ENCODE measurements at regions not wholly inside any gene's neighbourhood (a gene's known extent, or its start where the extent isn't known, plus 50 kb on each side); places are given as distances from the start of the nearest gene placed in this dataset.

GRCh38 chr5:91487420-91487819 is 104.3 kb upstream of the ARRDC3 start:
- TF ChIP-seq SMC3 (conservative IDR thresholded peaks at IDR 0.05; ENCODE audit: poor library complexity) (no peak), REST (IDR thresholded peaks at IDR 0.05; ENCODE audit: borderline replicate concordance) (no peak), EP300 (conservative IDR thresholded peaks at IDR 0.05; ENCODE audit: poor library complexity, severe bottlenecking) (no peak), RAD21 (conservative IDR thresholded peaks at IDR 0.05) (no peak), CTCF (IDR thresholded peaks at IDR 0.05; ENCODE audit: poor library complexity, severe bottlenecking) (no peak), EZH2 (IDR thresholded peaks at IDR 0.05; ENCODE audit: borderline replicate concordance, insufficient read depth, low read length, poor library complexity, severe bottlenecking) (no peak), POLR2AphosphoS5 (IDR thresholded peaks at IDR 0.05) (no peak), TAF1 (IDR thresholded peaks at IDR 0.05; ENCODE audit: low read depth) (no peak), MXI1 (conservative IDR thresholded peaks at IDR 0.05; ENCODE audit: poor library complexity, severe bottlenecking) (no peak)
- Histone ChIP-seq H3F3A (ENCODE audit: insufficient read depth, low read length, poor library complexity, severe bottlenecking) (no peaks in the 10 kb centered on the region), H4K20me1 (ENCODE audit: insufficient read depth) (no peaks in the 10 kb centered on the region), H2AFZ (ENCODE audit: low read depth, low read length) (no peak overlapping the region), H3K4me2 (ENCODE audit: low read length) (no peak overlapping the region), H3K79me2 (replicated peaks; ENCODE audit: insufficient read depth, low read length) (no peaks in the 10 kb centered on the region), H3K9me2 (ENCODE audit: insufficient read depth, low read length) (no peaks in the 10 kb centered on the region), H3K9me3 (ENCODE audit: low read length) (peaks cover 4% of the 10 kb centered on the region), H3K9ac (ENCODE audit: low read length) (no peak overlapping the region), H3K27me3 (ENCODE audit: insufficient read depth, low read depth, low read length) (no peaks in the 10 kb centered on the region), H3K36me3 (ENCODE audit: insufficient read depth, low read length) (no peaks in the 10 kb centered on the region), H3K27ac (ENCODE audit: low read length) (no peak overlapping the region), H3K4me3 (ENCODE audit: low read length) (no peak overlapping the region)

- peaks cover 4% of the 10 kb centered on the region for H3K9me3 ChIP-seq (ENCODE audit: low read length)
- no peak for TF ChIP-seq EP300 (conservative IDR thresholded peaks at IDR 0.05; ENCODE audit: poor library complexity, severe bottlenecking)
- TF ChIP-seq MXI1 (conservative IDR thresholded peaks at IDR 0.05; ENCODE audit: poor library complexity, severe bottlenecking) = no peak
- no peak for TF ChIP-seq TAF1 (IDR thresholded peaks at IDR 0.05; ENCODE audit: low read depth)
- TF ChIP-seq EZH2 (IDR thresholded peaks at IDR 0.05; ENCODE audit: borderline replicate concordance, insufficient read depth, low read length, poor library complexity, severe bottlenecking) = no peak
- TF ChIP-seq REST (IDR thresholded peaks at IDR 0.05; ENCODE audit: borderline replicate concordance) = no peak
- no peak for TF ChIP-seq SMC3 (conservative IDR thresholded peaks at IDR 0.05; ENCODE audit: poor library complexity)
- no peak for TF ChIP-seq RAD21 (conservative IDR thresholded peaks at IDR 0.05)
- no peak for TF ChIP-seq CTCF (IDR thresholded peaks at IDR 0.05; ENCODE audit: poor library complexity, severe bottlenecking)
- TF ChIP-seq POLR2AphosphoS5 (IDR thresholded peaks at IDR 0.05) = no peak
- H3F3A ChIP-seq (ENCODE audit: insufficient read depth, low read length, poor library complexity, severe bottlenecking) = no peaks in the 10 kb centered on the region
- no peak overlapping the region for H3K4me3 ChIP-seq (ENCODE audit: low read length)
- no peak overlapping the region for H2AFZ ChIP-seq (ENCODE audit: low read depth, low read length)
- H3K9me2 ChIP-seq (ENCODE audit: insufficient read depth, low read length) = no peaks in the 10 kb centered on the region
- no peaks in the 10 kb centered on the region for H3K27me3 ChIP-seq (ENCODE audit: insufficient read depth, low read depth, low read length)
- no peaks in the 10 kb centered on the region for H4K20me1 ChIP-seq (ENCODE audit: insufficient read depth)
- H3K27ac ChIP-seq (ENCODE audit: low read length) = no peak overlapping the region
- H3K79me2 ChIP-seq (replicated peaks; ENCODE audit: insufficient read depth, low read length) = no peaks in the 10 kb centered on the region
- no peak overlapping the region for H3K4me2 ChIP-seq (ENCODE audit: low read length)
- no peaks in the 10 kb centered on the region for H3K36me3 ChIP-seq (ENCODE audit: insufficient read depth, low read length)
- no peak overlapping the region for H3K9ac ChIP-seq (ENCODE audit: low read length)
Measured at GRCh38 chr5:91486638-91487037, 103.5 kb upstream of the ARRDC3 start.
